ENCODE measurements at regions not wholly inside any gene's neighbourhood (a gene's known extent, or its start where the extent isn't known, plus 50 kb on each side); places are given as distances from the start of the nearest gene placed in this dataset.
"Not testable (repeated sequence)": the region's sequence is repeated elsewhere in the genome, so short reads cannot be mapped to it uniquely, and the experiment has no call there.

GRCh38 chr22:35183917-35184316 is 73.4 kb upstream of the HMGXB4 start:
- no peak for DNase-seq (ENCODE audit: low read depth)

GRCh38 chr22:35186492-35186891 is 70.8 kb upstream of the HMGXB4 start:
- no peak for DNase-seq (ENCODE audit: low read depth)

GRCh38 chr22:35188930-35189329 is 68.4 kb upstream of the HMGXB4 start:
- DNase-seq (ENCODE audit: low read depth), result not testable (repeated sequence)

- DNase-seq (ENCODE audit: low read depth), result no peak
Observed at GRCh38 chr22:35189559-35189958, 67.7 kb upstream of the HMGXB4 start.

GRCh38 chr22:35191412-35191811 is 65.9 kb upstream of the HMGXB4 start:
- DNase-seq (ENCODE audit: low read depth), result no peak

- no peak for DNase-seq (ENCODE audit: low read depth)
Observed at GRCh38 chr22:35192129-35192918, 65.0 kb upstream of the HMGXB4 start.

GRCh38 chr22:35195226-35195625 is 62.1 kb upstream of the HMGXB4 start:
- DNase-seq (ENCODE audit: low read depth), result no peak

GRCh38 chr22:35195821-35196220 is 61.5 kb upstream of the HMGXB4 start:
- DNase-seq (ENCODE audit: low read depth), result no peak

- no peak for DNase-seq (ENCODE audit: low read depth)
Observed at GRCh38 chr22:35197071-35197470, 60.2 kb upstream of the HMGXB4 start.

GRCh38 chr22:35197886-35198285 is 59.4 kb upstream of the HMGXB4 start:
- DNase-seq (ENCODE audit: low read depth), result no peak

GRCh38 chr22:35198738-35199137 is 58.6 kb upstream of the HMGXB4 start:
- DNase-seq (ENCODE audit: low read depth), result no peak

GRCh38 chr22:35202376-35202775 is 54.9 kb upstream of the HMGXB4 start:
- no peak for DNase-seq (ENCODE audit: low read depth)

GRCh38 chr22:35203583-35203982 is 53.7 kb upstream of the HMGXB4 start:
- DNase-seq (ENCODE audit: low read depth), result no peak

GRCh38 chr22:35204807-35205775 is 52.2 kb upstream of the HMGXB4 start:
- DNase-seq (ENCODE audit: low read depth), result no peak

GRCh38 chr22:35205961-35206360 is 51.3 kb upstream of the HMGXB4 start:
- DNase-seq (ENCODE audit: low read depth), result no peak

GRCh38 chr22:35206889-35207288 is 50.4 kb upstream of the HMGXB4 start:
- no peak for DNase-seq (ENCODE audit: low read depth)

Data from activated gamma-delta T cell treated with anti-CD3 and anti-CD28 coated beads, Interleukin-2, amount 50 U/mL, for 16 hours (primary cell).